Suppressor macrophage treated with lipopolysaccharide for 1 hour (primary cell): ENCODE measurements at regions not wholly inside any gene's neighbourhood (a gene's known extent, or its start where the extent isn't known, plus 50 kb on each side); places are given as distances from the start of the nearest gene placed in this dataset.
"Not testable (repeated sequence)": the region's sequence is repeated elsewhere in the genome, so short reads cannot be mapped to it uniquely, and the experiment has no call there.

ENCODE experiments used
- DNase-seq, 3 donors: peaks; one replicate each; pipeline ENCODE4 v3.0.0-alpha.2; 2020 to 2022

DNA sequence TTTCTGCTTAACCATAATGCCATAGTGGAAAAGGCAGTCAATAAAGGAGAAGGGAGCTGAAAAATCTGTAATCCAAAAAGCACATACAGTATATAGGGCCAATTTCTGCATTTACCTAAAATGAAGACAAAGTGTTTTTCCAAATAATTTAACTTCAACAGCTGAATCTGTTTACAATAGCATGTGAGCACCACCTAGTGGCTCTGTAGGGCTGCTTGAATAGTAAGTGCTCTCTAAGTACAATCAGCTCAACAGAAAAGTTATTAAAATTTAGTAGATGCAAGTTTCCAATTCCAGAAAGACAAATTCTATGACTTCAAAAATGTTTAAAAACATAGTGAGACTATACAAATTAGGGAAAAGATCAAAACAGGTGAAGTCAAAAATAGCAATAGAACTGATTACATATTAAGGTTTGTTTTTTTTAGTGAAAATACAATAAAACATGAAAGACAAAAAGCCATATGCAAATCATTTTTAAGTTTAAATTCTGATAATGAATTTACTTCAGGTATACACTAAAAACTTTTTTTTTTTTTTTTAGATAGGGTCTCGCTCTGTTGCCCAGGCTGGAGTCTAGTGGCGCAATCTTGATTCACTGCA is 220.0 kb downstream of the SETD4 start:
- peak; percentile 81 to 89 (median 88) for DNase-seq

DNA sequence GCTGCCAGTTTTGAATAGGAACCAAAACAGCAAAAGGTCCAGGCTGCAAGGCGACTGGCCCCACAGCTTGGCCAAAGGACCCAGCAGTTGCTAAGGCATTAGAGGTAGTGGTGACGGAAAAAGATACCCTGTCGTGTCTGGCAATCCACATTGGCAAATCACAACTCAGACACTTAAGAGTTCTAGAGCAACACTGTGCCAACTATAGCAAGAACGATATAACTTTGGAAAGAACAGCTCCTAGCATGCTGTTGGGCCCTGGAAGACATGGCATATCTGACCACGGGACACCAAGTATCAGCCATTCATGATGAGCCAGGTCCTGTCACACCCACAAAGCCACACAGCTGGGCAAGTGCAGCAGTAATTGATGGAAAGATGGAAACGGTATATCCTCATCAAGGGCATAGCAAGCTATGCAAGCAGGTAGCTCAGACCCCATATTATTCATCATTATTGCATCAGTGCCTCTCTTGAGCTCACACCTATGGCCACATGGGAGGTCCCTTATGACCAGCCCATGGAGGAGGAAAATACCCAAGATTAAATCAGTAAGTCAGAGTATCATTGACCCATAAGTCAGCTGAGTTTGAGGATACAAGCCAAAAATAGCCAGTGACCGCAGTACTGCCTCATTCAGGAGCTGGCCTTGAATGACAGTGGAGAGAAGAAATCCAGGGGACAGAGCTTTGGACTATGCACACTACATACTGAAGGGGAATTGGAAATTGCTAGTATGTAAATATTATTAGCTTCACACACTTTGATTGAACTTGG is 221.2 kb downstream of the SETD4 start:
- DNase-seq = peak; percentile 26 to 53 (median 43)

DNA sequence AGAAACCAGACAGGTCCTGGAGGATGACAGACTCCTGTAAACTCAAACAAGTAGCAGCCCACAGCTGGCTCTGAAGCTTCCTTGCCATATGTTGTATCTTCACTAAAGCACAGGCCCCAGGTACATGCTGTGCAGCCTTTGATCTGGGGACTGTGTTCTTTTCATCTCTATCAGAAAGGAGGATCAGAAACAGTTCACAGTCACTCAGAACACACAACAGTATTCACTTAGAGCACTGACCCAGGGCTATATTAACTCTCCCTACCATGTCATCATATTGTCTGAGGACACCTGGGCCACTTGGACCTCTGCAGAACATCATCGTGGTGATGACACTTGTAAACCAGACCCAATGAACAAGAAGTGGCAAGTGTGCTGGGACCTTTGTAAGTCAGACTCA is 222.0 kb downstream of the SETD4 start:
- no peak for DNase-seq

DNA sequence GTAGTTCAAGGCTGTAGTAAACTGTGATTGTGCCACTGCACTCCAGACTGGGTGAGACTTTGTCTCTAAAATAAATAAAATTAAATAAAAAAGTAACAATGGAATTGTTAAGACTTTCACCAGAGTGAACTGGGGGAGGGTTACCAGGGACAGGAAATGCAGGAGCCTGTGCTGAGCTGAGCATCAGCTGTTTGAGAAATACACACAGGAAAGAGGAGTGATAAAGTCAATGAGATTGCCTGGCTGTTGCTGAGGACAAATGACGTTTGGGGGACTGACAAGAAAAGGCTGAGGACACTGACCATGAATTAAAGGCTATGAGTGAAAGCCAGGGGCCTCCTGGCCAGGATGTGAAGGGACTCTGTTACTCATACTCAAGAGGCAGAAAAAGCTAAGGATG is 226.3 kb downstream of the SETD4 start:
- no peak for DNase-seq

DNA sequence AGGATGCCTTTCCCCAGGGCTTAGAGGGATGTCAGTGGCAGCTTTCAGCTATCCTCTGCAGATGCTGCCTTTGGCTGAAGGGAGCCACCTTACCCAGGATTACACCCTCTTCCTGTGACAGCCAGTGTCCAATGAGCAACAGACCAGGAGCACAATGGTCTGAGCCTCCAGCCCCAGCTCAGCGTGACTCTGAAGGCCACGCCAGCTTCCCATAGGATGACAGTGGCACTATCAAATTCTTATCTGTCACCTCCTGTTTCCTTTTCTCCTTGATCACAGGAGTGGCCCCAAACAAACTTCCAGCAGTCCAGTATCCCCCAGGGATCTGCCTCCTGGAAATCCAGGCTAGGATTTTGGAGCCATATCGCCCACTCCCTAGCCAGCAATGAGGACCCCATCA is 226.9 kb downstream of the SETD4 start:
- DNase-seq = no peak

DNA sequence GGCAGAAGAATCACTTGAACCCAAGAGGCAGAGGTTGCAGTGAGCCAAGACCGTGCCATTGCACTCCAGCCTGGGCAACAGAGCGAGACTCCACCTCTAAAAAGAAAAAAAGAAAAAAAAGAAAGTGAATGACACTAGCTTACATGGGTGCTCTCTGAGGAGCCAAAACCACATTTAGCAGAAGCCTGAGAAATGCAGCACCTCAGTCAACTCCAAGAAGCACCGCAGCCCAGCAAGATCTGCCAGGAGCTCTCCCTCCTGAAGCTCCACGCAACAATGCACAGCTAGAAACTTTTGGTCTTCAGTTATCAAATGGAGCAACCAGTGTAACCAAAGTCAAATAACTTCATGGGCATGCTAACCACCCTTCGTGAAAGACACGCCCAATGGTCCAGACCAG is 229.1 kb downstream of the SETD4 start:
- DNase-seq = no peak

DNA sequence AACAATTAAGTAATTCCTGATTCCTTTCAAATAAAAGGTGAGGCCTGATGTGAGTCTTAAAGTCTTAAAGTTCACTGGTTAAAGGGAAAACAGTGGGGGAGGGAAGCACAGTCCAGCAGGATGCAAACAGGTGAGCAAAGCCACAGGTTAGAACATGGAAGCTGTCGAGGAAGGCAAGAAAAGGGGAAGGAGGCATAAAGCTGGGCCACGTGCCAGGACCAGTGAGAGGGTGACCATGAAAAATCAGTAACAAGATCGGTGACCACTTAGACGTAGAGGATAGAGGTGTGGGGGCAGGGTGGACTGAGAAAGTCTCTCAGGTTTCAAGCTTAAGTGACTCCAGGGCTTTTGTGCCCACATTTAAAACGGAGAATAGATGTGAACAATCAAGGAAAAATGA is 231.3 kb downstream of the SETD4 start:
- peak in 1 of 3 donors; percentile 16 for DNase-seq

DNA sequence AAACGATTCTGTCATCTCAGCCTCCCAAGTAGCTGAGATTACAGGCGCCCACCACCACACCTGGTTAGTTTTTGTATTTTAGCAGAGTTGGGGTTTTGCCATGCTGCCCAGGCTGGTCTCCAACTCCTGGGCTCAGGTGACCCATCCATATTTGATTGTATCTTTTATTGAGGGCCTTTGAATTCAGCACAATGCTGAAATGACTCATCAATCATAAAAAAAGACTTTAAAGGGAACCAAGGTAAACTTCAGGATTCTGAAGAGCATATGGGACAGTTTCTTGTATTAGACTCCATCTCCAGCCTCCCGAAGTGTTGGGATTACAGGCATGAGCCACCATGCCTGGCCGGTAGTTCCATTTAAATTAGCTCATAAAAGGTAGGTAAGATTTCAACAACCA is 232.2 kb downstream of the SETD4 start:
- DNase-seq = no peak

DNA sequence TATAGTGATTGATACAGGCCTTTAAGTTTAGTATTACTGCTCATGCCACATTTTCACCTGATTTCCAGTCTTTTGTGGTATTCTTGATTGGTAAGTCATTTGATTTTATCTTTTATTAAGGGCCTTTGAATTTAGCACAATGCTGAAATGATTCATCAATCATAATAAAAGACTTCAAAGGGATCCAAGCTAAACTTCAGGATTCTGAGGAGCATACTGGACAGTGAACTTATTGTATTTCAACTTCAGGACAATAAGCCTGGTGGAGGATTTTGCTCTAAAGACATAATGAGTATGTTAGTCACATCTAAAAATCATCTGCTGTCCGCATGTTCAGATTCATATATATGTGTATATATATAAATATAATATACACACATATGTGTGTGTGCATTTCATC is 233.3 kb downstream of the SETD4 start:
- DNase-seq = no peak

DNA sequence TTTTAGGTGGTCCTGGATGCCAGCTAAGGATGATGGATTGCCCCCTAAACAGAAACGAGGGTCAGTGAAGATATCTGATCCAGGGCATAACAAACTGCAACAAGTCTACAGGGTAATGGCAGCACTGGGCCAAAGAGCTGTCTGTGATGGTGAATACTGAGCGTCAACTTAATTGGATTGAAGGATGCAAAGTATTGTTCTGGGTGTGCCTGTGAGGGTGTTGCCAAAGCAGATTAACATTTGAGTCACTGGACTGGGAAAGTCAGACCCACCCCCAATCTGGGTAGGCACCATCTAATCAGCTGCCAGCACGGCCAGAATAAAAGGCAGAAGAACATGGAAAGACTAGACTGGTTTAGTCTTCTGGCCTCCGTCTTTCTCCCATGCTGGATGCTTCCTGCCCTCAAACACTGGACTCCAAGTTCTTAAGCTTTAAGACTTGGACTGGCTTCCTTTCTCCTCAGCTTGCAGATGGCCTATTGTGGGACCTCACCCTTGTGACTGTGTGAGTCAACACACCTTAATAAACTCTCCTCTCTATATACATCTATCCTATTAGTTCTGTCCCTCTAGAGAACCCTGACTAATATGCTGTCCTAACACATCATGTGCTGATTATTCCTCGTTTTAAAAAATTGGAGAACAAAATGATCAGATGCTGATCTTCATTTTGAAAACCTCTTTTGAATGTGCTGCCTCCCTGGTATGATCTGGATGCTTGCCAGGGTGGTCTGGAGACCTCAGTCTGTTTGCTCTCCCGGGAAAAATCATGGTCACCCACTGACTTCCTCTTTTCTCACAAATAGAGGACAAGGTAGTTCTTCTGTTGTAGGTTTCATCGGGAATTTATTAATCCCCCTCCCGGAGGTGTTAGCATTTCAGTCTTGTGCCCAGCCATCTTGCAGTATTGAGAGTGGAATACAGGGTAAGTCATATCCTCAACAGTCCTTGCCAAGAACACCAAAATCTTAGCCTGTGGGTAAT is 234.7 kb downstream of the SETD4 start:
- DNase-seq = no peak

DNA sequence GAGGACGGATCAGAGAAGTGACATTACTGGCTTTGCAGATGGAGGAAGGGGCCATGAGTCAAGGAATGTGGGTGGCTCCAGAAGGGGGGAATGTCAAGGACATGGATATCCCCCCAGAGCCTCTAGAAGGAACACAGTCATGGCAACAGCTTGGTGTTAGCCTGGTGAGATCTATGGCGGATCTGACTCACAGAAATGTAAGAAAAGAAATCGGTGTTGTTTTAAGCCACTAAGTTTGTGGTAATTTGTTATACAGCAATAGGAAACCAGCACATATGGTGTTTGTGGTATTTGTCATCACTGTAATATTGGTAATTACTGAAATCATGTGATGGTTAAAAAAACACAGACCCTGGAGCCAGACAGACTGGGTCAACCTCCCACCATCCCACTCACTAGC is 236.2 kb downstream of the SETD4 start:
- no peak for DNase-seq

DNA sequence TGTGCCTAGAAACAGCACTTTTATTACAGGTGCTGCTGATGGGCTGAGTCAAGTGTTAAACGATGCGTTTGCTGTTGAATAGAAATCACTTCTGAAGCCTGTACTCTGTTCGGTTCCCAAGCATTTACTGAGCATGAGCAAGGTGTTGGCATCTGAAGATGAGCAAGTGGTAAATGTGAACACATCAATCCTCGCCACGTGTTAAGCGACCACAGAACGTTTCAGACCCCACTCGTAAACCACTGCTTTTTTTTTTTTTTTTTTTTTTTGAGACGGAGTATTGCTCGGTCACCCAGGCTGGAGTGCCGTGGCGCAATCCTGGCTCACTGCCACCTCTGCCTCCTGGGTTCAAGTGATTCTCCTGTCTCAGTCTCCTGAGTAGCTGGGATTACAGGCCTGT is 241.2 kb downstream of the SETD4 start:
- no peak for DNase-seq

DNA sequence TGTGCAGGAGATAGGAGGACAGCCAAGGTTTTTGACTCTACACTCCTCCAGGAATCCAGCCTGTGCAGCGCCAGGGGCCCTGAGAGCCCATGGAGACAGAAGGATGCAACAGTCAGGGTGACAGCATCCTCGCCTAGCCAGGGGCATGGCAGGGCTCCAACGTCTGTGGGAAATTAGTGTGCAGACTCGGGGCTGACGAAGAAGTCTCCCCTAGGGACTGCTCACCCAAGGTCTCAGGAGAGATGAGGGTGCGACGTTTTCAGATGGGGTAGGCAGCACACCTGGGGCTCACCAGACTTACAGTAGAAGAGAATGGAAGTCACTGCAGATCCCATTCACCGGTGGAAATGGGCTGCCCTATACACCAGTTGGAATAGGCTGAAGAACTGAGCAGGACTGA is 241.7 kb downstream of the SETD4 start:
- no peak for DNase-seq

DNA sequence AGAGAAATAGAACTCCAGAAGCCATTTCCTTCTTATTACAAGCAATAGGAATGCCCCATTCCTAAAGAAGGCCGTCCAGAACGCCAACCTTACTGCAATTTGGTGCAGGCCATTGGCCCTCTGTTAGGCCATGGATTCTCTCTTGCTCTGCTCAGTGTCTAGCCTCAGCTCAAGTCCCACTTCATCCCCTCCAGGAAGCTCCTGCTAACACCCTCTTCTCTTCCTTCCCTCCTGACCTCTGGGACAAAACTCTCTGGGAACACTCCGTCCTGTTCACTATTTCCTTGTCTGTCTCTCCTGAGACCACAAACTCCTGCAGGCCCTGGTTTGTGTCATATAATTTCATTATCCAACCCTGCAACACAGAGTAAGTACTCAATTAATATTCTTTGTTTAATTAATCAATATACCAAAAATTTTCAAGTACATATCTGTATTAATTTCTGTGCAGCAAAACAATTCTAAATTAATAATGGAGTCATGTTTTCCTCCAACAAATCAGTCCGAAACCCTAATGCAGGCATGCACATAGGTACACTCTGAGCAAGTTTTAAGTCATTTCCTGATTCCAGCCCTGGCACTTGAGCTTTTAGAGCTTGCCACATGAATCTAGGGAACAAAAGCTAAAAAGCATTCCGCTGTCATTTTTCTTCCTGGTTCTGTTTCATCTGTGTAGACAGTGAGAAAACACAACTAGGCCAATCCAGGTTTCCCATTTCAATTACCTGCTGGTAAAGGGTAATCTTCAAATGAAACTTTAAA is 245.3 kb downstream of the SETD4 start:
- DNase-seq = no peak

DNA sequence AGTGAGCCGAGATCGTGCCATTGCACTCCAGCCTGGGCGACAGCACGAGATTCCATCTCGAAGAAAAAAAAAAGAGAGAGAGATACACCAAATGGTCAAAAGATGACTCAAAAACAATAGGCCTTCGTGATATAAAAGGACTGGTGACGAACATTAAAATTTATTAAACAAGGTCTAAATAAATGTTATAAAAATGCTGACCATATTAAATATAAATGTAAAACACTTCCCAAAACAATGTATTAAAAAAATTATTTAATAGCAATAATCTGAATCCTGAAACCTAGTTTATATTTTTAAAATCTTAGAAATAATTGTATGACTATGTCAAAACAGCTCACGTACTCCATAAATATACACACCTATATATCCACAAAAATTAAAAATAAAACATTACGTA is 247.6 kb downstream of the SETD4 start:
- no peak for DNase-seq

DNA sequence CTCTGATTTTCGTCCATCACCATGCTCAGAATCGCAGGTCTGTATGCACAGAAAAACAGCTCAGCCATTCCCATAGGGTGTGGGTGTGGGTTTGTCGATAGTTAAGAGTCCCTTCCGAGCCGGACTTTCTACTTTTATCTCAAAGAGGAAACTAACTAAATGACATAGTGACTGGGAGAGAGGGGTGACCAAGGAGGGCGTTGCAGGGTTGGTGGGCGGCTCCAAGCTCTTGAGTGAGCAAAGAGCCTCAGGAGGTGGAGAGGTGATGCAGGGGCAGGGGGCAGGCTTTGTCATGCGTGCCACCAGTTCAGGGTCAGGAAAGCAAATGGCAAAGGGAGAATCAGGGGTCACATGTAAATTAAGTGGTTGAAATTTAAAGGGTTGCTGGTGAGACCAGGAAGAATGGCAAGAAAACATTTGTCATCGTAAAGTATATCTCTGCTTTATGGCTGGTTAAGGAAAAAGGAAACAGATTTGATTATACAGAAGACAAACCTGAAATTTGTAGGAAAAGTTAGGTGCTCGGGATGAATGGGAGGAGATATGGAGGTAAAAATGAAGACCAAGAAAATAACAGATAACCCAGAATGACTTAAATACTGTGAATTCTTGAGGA is 249.0 kb downstream of the SETD4 start:
- DNase-seq = peak in 1 of 3 donors; percentile 6

DNA sequence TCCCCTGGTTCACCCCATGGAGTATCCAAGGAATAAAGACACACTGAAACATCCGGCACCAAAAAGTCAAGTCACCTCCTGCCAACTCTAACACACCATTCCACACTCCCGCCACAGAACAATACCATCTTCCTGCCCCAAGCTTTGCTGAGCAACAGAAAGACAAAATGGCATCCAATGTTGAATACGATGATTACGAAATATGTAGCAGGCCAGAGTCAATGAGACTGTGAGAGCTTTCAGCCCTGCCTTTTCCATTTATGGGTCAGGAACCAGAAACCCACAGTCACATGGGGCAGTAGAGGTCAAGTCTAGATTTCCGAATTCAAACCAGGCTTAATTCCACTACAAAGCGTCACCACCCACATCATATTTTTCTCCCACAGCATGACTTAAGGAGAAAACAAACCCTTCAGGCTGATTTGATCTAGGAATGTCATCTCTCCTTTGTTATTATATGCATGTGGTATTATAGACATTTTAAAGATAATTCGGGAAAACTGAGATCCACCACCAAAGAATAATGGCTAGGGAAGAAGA is 249.8 kb downstream of the SETD4 start:
- no peak for DNase-seq

DNA sequence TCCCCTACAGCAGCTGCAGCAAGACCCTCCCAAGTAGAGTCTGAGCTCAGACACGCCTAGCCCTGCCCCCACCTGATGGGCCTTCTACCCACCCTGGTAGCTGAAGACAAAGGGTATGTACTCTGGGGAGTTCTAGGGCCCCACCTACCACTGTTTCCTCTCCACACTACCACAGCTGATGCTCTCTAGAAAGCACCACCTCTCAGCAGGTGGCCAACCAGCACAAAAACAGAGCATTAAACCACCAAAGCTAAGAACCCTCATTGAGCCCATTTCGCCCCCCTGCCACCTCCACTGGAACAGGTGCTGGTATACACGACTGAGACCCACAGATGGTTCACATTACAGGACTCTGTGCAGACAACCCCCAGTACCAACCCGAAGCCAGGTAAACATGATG is 258.9 kb downstream of the SETD4 start:
- no peak for DNase-seq

DNA sequence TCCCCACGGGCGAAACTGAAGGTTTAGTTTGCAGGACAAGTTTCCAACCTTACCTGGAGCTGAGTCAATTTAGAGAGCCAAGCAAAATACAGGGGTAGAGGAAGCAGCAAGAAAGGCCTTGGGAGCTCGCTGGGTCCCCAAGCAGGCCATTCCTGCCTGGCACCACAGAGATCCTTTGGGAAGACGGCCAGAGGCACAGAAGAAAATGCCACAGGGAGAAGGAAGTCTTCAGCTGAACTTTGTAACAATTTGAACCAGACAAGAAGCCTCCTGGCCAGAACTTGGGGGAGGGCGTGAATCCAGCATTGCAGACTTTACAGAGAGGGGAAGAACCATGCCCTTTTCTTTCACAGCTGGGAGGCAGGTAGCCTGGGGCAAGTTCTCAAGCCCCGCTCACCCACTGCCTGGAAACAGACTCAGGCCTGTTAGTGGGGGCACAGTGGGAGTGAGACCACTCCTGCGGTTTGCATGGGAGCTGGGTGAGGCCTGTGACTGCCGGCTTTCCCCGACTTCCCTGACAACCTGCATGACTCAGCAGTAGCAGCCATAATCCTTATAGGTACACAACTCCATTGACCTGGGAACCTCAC is 259.4 kb downstream of the SETD4 start:
- not testable (repeated sequence) for DNase-seq

DNA sequence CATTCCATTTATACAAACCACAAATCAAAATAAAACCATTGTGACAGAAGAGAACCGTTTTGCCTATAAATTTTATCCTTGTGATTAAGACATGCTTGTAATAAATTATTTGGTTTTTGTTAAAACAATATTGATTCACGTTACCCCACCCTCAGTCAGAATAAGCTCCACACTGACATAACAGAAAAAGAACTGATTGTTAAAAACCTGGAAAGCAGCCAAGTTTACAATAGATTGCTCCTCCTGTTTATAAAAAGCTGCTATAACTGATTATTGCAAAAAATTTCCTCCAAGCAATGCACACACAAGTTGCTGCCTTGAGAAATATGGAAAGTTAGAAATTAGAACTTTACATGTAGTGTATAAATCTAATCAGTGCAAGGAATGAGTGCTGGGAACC is 263.5 kb downstream of the SETD4 start:
- no peak for DNase-seq

DNA sequence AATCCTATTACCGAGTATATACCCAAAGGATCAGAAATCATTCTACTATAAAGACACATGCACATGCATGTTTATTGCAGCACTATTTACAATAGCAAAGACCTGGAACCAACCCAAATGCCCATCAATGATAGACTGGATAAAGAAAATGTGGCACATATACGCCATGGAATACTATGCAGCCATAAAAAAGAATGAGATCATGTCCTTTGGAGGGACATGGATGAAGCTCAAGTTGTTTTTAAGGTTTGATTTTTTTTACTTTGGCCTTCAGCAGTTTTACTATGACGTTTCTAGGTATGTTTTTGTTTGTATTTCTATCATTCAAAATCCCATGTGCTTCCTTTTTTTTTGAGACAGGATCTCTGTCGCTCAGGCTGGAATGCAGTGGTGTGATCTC is 265.8 kb downstream of the SETD4 start:
- DNase-seq = not testable (repeated sequence)
